Activated T-cell treated with anti-CD3 and anti-CD28 coated beads, Interleukin-2, amount 50 U/mL, for 4 hours (primary cell): ENCODE measurements at regions not wholly inside any gene's neighbourhood (a gene's known extent, or its start where the extent isn't known, plus 50 kb on each side); places are given as distances from the start of the nearest gene placed in this dataset.

Source experiments
- ATAC-seq, 2 donors: fragments of 200-7000 bp; cut with Tn5 transposase; one replicate each; pipeline ENCODE4 v1.10.0; 2021
- DNase-seq: peaks from one replicate; pipeline ENCODE4 v3.0.0-alpha.2; 2020
- H3K27me3 Mint-ChIP-seq: one replicate; pipeline ENCODE4 v1.8.0; 2021; ENCODE audit warnings: low read depth, mixed read lengths
- H3K36me3 Mint-ChIP-seq: one replicate; pipeline ENCODE4 v1.8.0; 2022; ENCODE audit warnings: mixed read lengths; ENCODE audit not compliant: insufficient read depth
- H3K4me1 Mint-ChIP-seq: one replicate; pipeline ENCODE4 v1.8.0; 2021; ENCODE audit warnings: low read depth, mixed read lengths
- H3K4me3 Mint-ChIP-seq: one replicate; pipeline ENCODE4 v1.8.0; 2021; ENCODE audit warnings: mild to moderate bottlenecking, moderate library complexity, mixed read lengths
- H3K9me3 Mint-ChIP-seq: one replicate; pipeline ENCODE4 v1.8.0; 2021; ENCODE audit warnings: mixed read lengths

DNA sequence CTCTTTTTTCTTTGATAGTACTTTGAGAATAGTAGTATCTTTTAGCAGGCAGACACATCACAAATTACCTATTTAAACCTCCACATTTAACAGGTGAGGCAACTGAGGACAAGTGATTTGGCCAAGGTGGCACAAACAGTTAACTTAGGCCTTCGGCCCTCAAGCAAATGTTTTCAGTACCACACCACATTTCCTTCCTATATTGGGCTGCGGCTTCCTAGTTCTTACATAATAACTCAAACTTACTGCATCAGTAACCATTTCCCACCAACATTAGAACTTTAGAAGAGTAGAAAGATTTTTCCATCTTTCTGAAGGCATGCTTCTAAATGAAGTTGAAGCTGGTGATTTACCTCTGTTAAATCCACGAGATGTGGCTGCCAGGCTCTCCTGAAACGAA lies 63.2 kb upstream of the SLC4A4 start:
- DNase-seq (no peak), ATAC-seq (no peak)
- Mint-ChIP-seq H3K36me3 (no peaks in the 10 kb centered on the region), H3K9me3 (no peaks in the 10 kb centered on the region), H3K4me3 (no peak overlapping the region), H3K4me1 (peaks cover 20% of the 10 kb centered on the region), H3K27me3 (no peaks in the 10 kb centered on the region)

DNA sequence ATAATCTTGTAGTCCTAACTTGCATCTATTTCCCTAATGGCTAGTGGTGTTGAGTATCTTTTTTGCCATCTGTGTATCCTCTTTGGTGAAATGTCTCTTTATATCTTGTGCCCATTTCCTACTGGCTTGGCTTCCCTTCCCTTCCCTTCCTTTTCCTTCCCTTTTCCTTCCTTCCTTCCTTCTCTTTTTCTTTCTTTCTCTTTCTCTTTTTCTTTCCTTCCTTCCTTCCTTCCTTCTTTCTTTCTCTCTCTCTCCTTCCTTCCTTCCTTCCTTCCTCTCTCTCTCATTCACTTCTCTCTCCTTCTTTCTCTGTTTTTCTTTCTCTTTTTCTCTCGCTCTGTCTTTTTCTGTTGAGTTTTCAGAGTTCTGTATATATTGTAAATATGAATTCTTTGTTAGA lies 61.5 kb upstream of the SLC4A4 start:
- DNase-seq: no peak
- no peak for ATAC-seq
- Mint-ChIP-seq H3K9me3 (no peaks in the 10 kb centered on the region), H3K27me3 (no peaks in the 10 kb centered on the region), H3K36me3 (no peaks in the 10 kb centered on the region), H3K4me3 (no peak overlapping the region), H3K4me1 (peaks cover 20% of the 10 kb centered on the region)

DNA sequence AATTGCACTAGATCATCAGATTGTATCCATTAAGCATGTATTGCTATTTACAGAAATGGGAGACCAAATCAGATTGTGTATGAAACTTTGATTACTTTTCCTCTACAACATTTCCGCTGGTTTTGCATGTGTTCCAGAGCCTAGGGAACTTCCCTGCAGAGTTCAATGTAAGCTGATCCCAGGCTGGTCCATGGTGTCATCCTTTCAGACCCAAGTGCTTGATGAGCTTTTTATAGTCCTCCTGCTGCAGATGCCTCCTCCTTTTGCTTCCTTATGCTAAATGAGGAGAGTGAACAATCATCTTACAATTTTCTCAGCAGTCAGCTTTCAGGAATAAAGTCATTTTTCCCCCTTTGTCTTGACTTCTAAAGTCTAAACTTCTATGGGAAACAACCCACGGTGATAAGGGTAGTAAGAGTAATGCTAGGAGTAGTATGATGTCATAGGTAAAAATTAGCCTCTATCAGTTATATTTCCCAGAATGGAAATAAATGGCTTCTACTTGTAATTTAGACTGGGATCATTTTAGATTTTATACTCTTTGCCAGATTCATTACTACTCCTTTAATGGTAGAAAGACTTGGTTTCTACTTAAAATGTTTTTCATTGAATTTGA lies 55.1 kb upstream of the SLC4A4 start:
- Mint-ChIP-seq H3K9me3 (no peaks in the 10 kb centered on the region), H3K36me3 (no peaks in the 10 kb centered on the region), H3K27me3 (peaks cover 2% of the 10 kb centered on the region), H3K4me3 (no peak overlapping the region), H3K4me1 (no peaks in the 10 kb centered on the region)
- no peak for ATAC-seq
- no peak for DNase-seq

GRCh38 chr4:71287305-71287704 lies 51.5 kb upstream of the SLC4A4 start:
- Mint-ChIP-seq H3K9me3 (no peaks in the 10 kb centered on the region), H3K4me1 (no peaks in the 10 kb centered on the region), H3K36me3 (no peaks in the 10 kb centered on the region), H3K4me3 (no peak overlapping the region), H3K27me3 (peaks cover 2% of the 10 kb centered on the region)
- no peak for DNase-seq
- ATAC-seq: no peak

- H3K27me3 Mint-ChIP-seq: peaks cover 2% of the 10 kb centered on the region
- H3K4me3 Mint-ChIP-seq: no peak overlapping the region
- no peaks in the 10 kb centered on the region for H3K4me1 Mint-ChIP-seq
- no peaks in the 10 kb centered on the region for H3K9me3 Mint-ChIP-seq
- no peak for ATAC-seq
- no peaks in the 10 kb centered on the region for H3K36me3 Mint-ChIP-seq
- DNase-seq: no peak
Measured at GRCh38 chr4:71288875-71289274, 49.9 kb upstream of the SLC4A4 start.
